Kidney (tissue), 13 donors: ENCODE measurements at regions not wholly inside any gene's neighbourhood (a gene's known extent, or its start where the extent isn't known, plus 50 kb on each side); places are given as distances from the start of the nearest gene placed in this dataset.
"Not testable (repeated sequence)": the region's sequence is repeated elsewhere in the genome, so short reads cannot be mapped to it uniquely, and the experiment has no call there.

ENCODE experiments used
- DNase-seq, 5 donors: peaks; one replicate each; pipeline ENCODE4 v3.0.0-alpha.2; 2013 to 2020
- FAIRE-seq: peaks from 2 replicates; lab custom pipeline; 2012; peaks lifted over from hg19 to GRCh38; lab: Jason Lieb, UNC
- H3K27ac ChIP-seq, 2 donors: one replicate each; pipeline ENCODE4 v1.7.0; 2013; ENCODE audit warnings: low read depth in 2 of 2, low read length in 2 of 2, inconsistent platforms in 1 of 2
- H3K27me3 ChIP-seq: one replicate; pipeline ENCODE4 v1.7.1; 2013; ENCODE audit warnings: low read length, inconsistent platforms; ENCODE audit not compliant: control insufficient read depth, insufficient read depth
- H3K36me3 ChIP-seq, 3 donors: one replicate each; pipeline versions ENCODE4 v1.7.0 to v1.7.1; 2013; ENCODE audit warnings: low read length in 3 of 3, control low read depth in 1 of 3, inconsistent platforms in 1 of 3; ENCODE audit not compliant: insufficient read depth in 3 of 3, control insufficient read depth in 2 of 3
- H3K4me1 ChIP-seq, 3 donors: one replicate each; pipeline versions ENCODE4 v1.7.0 to v1.7.1; 2013; ENCODE audit warnings: low read length in 3 of 3, inconsistent platforms in 1 of 3, low read depth in 1 of 3; ENCODE audit not compliant: control insufficient read depth in 2 of 3, insufficient read depth in 2 of 3
- H3K4me3 ChIP-seq, 3 donors: one replicate each; pipeline versions ENCODE4 v1.7.0 to v1.8.1; 2013; ENCODE audit warnings: low read length in 3 of 3, control low read depth in 1 of 3, inconsistent platforms in 1 of 3
- H3K9ac ChIP-seq, 3 donors: one replicate each; pipeline versions ENCODE4 v1.7.0 to v1.7.1; 2013; ENCODE audit warnings: low read length in 3 of 3, control low read depth in 1 of 3, inconsistent platforms in 1 of 3
- H3K9me3 ChIP-seq, 3 donors: one replicate each; pipeline versions ENCODE4 v1.7.0 to v1.7.1; 2013; ENCODE audit warnings: low read length in 3 of 3, control low read depth in 1 of 3, inconsistent platforms in 1 of 3; ENCODE audit not compliant: control insufficient read depth in 2 of 3, insufficient read depth in 1 of 3
- intact Hi-C: fragments of 100-400 bp; cut with DNase I; formaldehyde crosslinking; loops from one replicate; pipeline ENCODE4 v1.11.1; 2022
- TF ChIP-seq, protein P1 (sequence below): IDR thresholded peaks from 3 replicates; pipeline ENCODE4 v1.5.1; 2012; ENCODE audit warnings: mild to moderate bottlenecking, moderate library complexity, borderline replicate concordance; ENCODE audit not compliant: insufficient read depth; ENCODE audit errors: extremely low read depth
- donor health status: control.
- donor health status: control.
- donor health status: control.
- donor health status: control.
- donor health status: control.
- donor health status: DM: yes; HTN: yes; CAD: no.
- donor health status: Normal renal cell carcinoma (clear cell type).

DNA sequence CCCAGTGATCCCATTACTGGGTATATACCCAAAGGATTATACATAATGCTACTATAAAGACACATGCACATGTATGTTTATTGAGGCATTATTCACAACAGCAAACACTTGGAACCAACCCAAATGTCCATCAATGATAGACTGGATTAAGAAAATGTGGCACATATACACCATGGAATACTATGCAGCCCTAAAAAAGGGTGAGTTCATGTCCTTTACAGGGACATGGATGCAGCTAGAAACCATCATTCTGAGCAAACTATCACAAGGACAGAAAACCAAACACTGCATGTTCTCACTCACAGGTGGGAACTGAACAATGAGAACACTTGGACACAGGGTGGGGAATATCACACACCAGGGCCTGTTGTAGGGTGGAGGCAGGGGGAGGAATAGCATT lies 197.4 kb downstream of the ETAA1 start:
- intact Hi-C loops, H3K4me3 ChIP-seq, H3K9ac ChIP-seq, FAIRE-seq, H3K27ac ChIP-seq, H3K36me3 ChIP-seq, DNase-seq, H3K9me3 ChIP-seq, H3K27me3 ChIP-seq, H3K4me1 ChIP-seq: not testable (repeated sequence)

DNA sequence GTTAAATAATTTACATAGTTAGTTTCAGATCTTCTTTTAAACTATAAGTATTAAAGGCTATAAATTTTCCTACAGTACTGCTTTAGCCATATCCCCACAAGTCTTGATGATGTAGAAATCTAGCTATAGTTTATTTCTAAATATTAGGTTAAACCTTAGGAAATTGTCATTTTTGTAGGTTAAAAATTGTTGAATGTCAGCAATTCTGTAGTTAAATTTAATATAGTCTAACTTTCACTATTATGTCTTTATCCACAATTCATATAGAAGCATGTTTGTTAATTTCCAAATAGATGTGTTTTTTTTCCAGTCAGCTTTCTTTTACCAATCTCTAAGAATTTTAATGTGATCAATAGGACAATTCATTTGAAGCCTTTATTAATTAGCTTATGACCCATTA lies 199.7 kb downstream of the ETAA1 start:
- FAIRE-seq (no peak), DNase-seq (no peak)
- intact Hi-C loops: no loop called here
- no peaks in the 10 kb centered on the region for H3K27me3 ChIP-seq
- H3K27ac ChIP-seq: no peak overlapping the region
- no peak overlapping the region for H3K9ac ChIP-seq
- TF ChIP-seq, protein P1, sequence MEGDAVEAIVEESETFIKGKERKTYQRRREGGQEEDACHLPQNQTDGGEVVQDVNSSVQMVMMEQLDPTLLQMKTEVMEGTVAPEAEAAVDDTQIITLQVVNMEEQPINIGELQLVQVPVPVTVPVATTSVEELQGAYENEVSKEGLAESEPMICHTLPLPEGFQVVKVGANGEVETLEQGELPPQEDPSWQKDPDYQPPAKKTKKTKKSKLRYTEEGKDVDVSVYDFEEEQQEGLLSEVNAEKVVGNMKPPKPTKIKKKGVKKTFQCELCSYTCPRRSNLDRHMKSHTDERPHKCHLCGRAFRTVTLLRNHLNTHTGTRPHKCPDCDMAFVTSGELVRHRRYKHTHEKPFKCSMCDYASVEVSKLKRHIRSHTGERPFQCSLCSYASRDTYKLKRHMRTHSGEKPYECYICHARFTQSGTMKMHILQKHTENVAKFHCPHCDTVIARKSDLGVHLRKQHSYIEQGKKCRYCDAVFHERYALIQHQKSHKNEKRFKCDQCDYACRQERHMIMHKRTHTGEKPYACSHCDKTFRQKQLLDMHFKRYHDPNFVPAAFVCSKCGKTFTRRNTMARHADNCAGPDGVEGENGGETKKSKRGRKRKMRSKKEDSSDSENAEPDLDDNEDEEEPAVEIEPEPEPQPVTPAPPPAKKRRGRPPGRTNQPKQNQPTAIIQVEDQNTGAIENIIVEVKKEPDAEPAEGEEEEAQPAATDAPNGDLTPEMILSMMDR: no peak
- H3K36me3 ChIP-seq: no peaks in the 10 kb centered on the region
- no peaks in the 10 kb centered on the region for H3K9me3 ChIP-seq
- H3K4me3 ChIP-seq: no peak overlapping the region
- no peaks in the 10 kb centered on the region for H3K4me1 ChIP-seq

DNA sequence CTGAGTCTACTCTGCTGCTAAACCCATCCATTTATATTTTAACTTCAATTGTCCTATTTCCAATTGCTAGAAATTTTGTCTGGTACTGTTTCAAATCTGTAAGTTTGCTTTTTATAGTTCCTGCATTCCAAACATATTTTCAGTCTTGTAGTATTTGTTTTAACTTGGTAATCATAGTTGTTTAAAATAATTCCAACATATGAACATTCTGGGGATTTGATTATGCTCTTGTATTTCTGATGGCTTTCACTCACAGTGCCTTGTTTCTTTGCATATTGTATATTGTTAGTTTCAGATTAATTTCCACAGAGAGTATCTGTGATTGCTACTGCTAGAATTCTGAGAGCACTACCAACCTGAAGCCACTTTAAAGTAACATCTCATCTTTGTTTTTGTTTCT lies 202.4 kb downstream of the ETAA1 start:
- FAIRE-seq (no peak), DNase-seq (no peak)
- no peak overlapping the region for H3K27ac ChIP-seq
- H3K9ac ChIP-seq: no peak overlapping the region
- H3K4me1 ChIP-seq: no peaks in the 10 kb centered on the region
- H3K36me3 ChIP-seq: no peaks in the 10 kb centered on the region
- no peak overlapping the region for H3K4me3 ChIP-seq
- no peaks in the 10 kb centered on the region for H3K9me3 ChIP-seq
- intact Hi-C loops: no loop called here
- TF ChIP-seq, protein P1: no peak
- H3K27me3 ChIP-seq: no peaks in the 10 kb centered on the region

DNA sequence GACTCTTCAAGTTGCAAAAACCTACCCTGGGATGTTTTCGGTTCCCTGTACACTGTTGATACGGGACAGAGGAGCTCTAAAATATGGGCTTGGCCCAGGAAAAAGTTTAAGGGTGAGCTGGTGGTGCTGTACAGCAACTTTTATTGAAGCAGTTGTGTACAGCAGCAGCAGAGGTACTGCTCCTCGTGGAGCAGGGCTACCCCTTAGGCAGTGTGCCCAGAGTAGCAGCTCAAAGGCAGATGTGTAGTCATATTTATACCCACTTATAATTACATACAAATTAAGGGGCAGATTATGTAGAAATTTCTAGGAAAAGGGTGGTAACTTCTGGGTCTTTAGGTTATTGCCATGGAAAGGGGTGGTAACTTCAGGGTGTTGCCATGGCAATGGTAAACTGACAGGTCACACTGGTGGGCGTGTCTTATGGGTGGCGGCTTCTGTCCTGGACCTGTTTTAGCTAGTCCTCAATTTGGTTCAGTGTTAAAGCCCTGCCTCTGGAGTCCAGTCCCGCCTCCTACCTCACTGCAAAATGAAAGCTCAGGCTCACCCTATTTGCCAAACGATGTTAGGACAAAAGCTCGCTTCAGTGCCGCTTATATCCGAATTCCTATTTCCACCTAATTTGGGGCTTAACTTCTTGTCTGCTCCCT lies 203.2 kb downstream of the ETAA1 start:
- Histone ChIP-seq H3K27ac (no peak overlapping the region), H3K4me3 (no peak overlapping the region), H3K36me3 (no peaks in the 10 kb centered on the region), H3K4me1 (no peaks in the 10 kb centered on the region), H3K9me3 (no peaks in the 10 kb centered on the region), H3K9ac (no peak overlapping the region), H3K27me3 (no peaks in the 10 kb centered on the region)
- FAIRE-seq (no peak), DNase-seq (no peak)
- TF ChIP-seq, protein P1: no peak
- intact Hi-C loops: no loop called here
